ENCODE measurements at regions not wholly inside any gene's neighbourhood (a gene's known extent, or its start where the extent isn't known, plus 50 kb on each side); places are given as distances from the start of the nearest gene placed in this dataset.

GRCh38 chrX:78456909-78457308 is 129.5 kb upstream of the CYSLTR1 start:
- Histone ChIP-seq H3K9me3 (replicated peaks; ENCODE audit: control insufficient read depth, insufficient read depth, low read depth, low read length) (no peaks in the 10 kb centered on the region), H3K36me3 (ENCODE audit: control insufficient read depth, insufficient read depth, low read length) (no peaks in the 10 kb centered on the region), H3K79me2 (ENCODE audit: control insufficient read depth, insufficient read depth, low read length) (no peaks in the 10 kb centered on the region), H3K4me3 (no peak overlapping the region), H3K9ac (ENCODE audit: insufficient read depth in 1 of 2, low read depth in 2 of 2, low read length in 2 of 2) (no peak overlapping the region), H3K4me1 (replicated peaks in 1 of 2; ENCODE audit: control insufficient read depth in 2 of 2, insufficient read depth in 2 of 2, low read length in 2 of 2) (no peaks in the 10 kb centered on the region), H3K4me2 (ENCODE audit: insufficient read depth, low read length) (no peak overlapping the region), H3K27ac (ENCODE audit: extremely low read depth, low read depth, low read length) (no peak overlapping the region), H2AFZ (ENCODE audit: low read depth, low read length) (no peak overlapping the region), H3K9me1 (ENCODE audit: control insufficient read depth, insufficient read depth, low read length) (no peaks in the 10 kb centered on the region), H3K27me3 (ENCODE audit: control insufficient read depth in 2 of 2, insufficient read depth in 2 of 2, low read length in 2 of 2) (no peaks in the 10 kb centered on the region), H4K20me1 (replicated peaks; ENCODE audit: control insufficient read depth, insufficient read depth, low read length) (no peaks in the 10 kb centered on the region)
- no TSS peak for BruUV-seq (replicated peaks)
- 0% methylated on average over 1 of the region's 1 CpG for WGBS (ENCODE audit: insufficient coverage, low coverage, missing lambda C conversion rate)
- ATAC-seq (no peak), DNase-seq (ENCODE audit: extremely low read depth in 1 of 4, low spot score in 3 of 4) (no peak), FAIRE-seq (no peak)
- in situ Hi-C loops (cut with MboI) = no loop called here
- ChIA-PET POLR2A (no interaction called here), CTCF (ENCODE audit: low intra/inter-chr PET ratio) (no interaction called here)
- no peak for TF ChIP-seq AFF4 (CRISPR knock-in tag; IDR thresholded peaks at IDR 0.05)
- intact Hi-C loops (cut with micrococcal nuclease) = no loop called here

- Histone ChIP-seq H3K4me2 (ENCODE audit: insufficient read depth, low read length) (no peak overlapping the region), H2AFZ (ENCODE audit: low read depth, low read length) (no peak overlapping the region), H3K4me3 (no peak overlapping the region), H3K27me3 (ENCODE audit: control insufficient read depth in 2 of 2, insufficient read depth in 2 of 2, low read length in 2 of 2) (no peaks in the 10 kb centered on the region), H3K36me3 (ENCODE audit: control insufficient read depth, insufficient read depth, low read length) (no peaks in the 10 kb centered on the region), H3K9ac (ENCODE audit: insufficient read depth in 1 of 2, low read depth in 2 of 2, low read length in 2 of 2) (no peak overlapping the region), H3K9me1 (ENCODE audit: control insufficient read depth, insufficient read depth, low read length) (no peaks in the 10 kb centered on the region), H3K9me3 (replicated peaks; ENCODE audit: control insufficient read depth, insufficient read depth, low read depth, low read length) (no peaks in the 10 kb centered on the region), H3K4me1 (replicated peaks in 1 of 2; ENCODE audit: control insufficient read depth in 2 of 2, insufficient read depth in 2 of 2, low read length in 2 of 2) (no peaks in the 10 kb centered on the region), H3K27ac (ENCODE audit: extremely low read depth, low read depth, low read length) (no peak overlapping the region), H3K79me2 (ENCODE audit: control insufficient read depth, insufficient read depth, low read length) (no peaks in the 10 kb centered on the region), H4K20me1 (replicated peaks; ENCODE audit: control insufficient read depth, insufficient read depth, low read length) (no peaks in the 10 kb centered on the region)
- intact Hi-C loops (cut with micrococcal nuclease) (no loop called here), in situ Hi-C loops (cut with MboI) (no loop called here)
- POLR2A ChIA-PET = no interaction called here
- no TSS peak for BruUV-seq (replicated peaks)
- WGBS (ENCODE audit: insufficient coverage, low coverage, missing lambda C conversion rate) = 0% methylated on average over 3 of the region's 4 CpGs
- DNase-seq (ENCODE audit: extremely low read depth in 1 of 4, low spot score in 3 of 4) (no peak), ATAC-seq (no peak), FAIRE-seq (no peak)
- no peak for TF ChIP-seq TSC22D4 (tag; IDR thresholded peaks at IDR 0.05)
- TF ChIP-seq ZNF561 (CRISPR knock-in tag; conservative IDR thresholded peaks at IDR 0.05) = no peak
- TF ChIP-seq MBD1 (CRISPR knock-in tag; IDR thresholded peaks at IDR 0.05) = no peak
- TF ChIP-seq HDAC3 (IDR thresholded peaks at IDR 0.05; ENCODE audit: borderline replicate concordance, partially characterized antibody) = no peak
- TF ChIP-seq BHLHE40 (IDR thresholded peaks at IDR 0.05; ENCODE audit: low read length) = no peak
- TF ChIP-seq ZNF217 (CRISPR knock-in tag; IDR thresholded peaks at IDR 0.05) = no peak
- TF ChIP-seq TCFL5 (CRISPR knock-in tag; conservative IDR thresholded peaks at IDR 0.05) = no peak
- CTCF ChIA-PET (ENCODE audit: low intra/inter-chr PET ratio) = no interaction called here
Observed at GRCh38 chrX:78455901-78456300, 128.5 kb upstream of the CYSLTR1 start.

Data from K562 (cell line).